Suprapubic skin (tissue), 4 donors: ENCODE measurements at regions not wholly inside any gene's neighbourhood (a gene's known extent, or its start where the extent isn't known, plus 50 kb on each side); places are given as distances from the start of the nearest gene placed in this dataset.

Experiments
- CTCF ChIP-seq, 2 donors: fragments of 200-600 bp in 1 of 2; fragments of 450-650 bp in 1 of 2; sonication (generic) in 1 of 2; IDR thresholded peaks; one replicate each; pipeline ENCODE4 v1.5.1; 2016 to 2019; ENCODE audit warnings: antibody characterized with exemption in 2 of 2, mild to moderate bottlenecking in 1 of 2, moderate library complexity in 1 of 2
- POLR2A ChIP-seq, 2 donors: fragments of 450-650 bp; IDR thresholded peaks; one replicate each; pipeline ENCODE4 v1.6.1; 2017; ENCODE audit warnings: antibody characterized with exemption in 2 of 2, mild to moderate bottlenecking in 2 of 2, moderate library complexity in 2 of 2
- POLR2AphosphoS5 ChIP-seq, 3 donors: sonication (generic); formaldehyde crosslinking; IDR thresholded peaks; one replicate each; pipeline ENCODE4 v1.6.1; 2017; ENCODE audit warnings: antibody characterized with exemption in 3 of 3

- TF ChIP-seq CTCF (IDR thresholded peaks at IDR 0.05) = no peak
- no peak for TF ChIP-seq POLR2AphosphoS5 (IDR thresholded peaks at IDR 0.05)
- no peak for TF ChIP-seq POLR2A (IDR thresholded peaks at IDR 0.05)
These were observed 462.7 kb upstream of the SULF2 start for GRCh38 chr20:48247961-48248360.
